Hematopoietic multipotent progenitor cell treated with erythropoietin and hydrocortisone succinate and interleukin-3 and kit ligand, for 15 days (in vitro differentiated cells): ENCODE measurements at regions not wholly inside any gene's neighbourhood (a gene's known extent, or its start where the extent isn't known, plus 50 kb on each side); places are given as distances from the start of the nearest gene placed in this dataset.

Experiments used
- DNase-seq: peaks from one replicate; pipeline ENCODE4 v3.0.0-alpha.2; 2015; ENCODE audit warnings: low spot score

GRCh38 chr2:30371028-30371689 lies 75.9 kb upstream of the LCLAT1 start:
- no peak for DNase-seq

- DNase-seq = no peak
Observed at GRCh38 chr2:30371772-30372373, 75.2 kb upstream of the LCLAT1 start.

GRCh38 chr2:30372826-30373225 lies 74.2 kb upstream of the LCLAT1 start:
- DNase-seq = no peak

GRCh38 chr2:30373881-30374302 lies 73.2 kb upstream of the LCLAT1 start:
- DNase-seq = no peak

- DNase-seq = no peak
Observed at GRCh38 chr2:30374380-30374779, 72.7 kb upstream of the LCLAT1 start.

- DNase-seq = no peak
Observed at GRCh38 chr2:30375915-30376314, 71.1 kb upstream of the LCLAT1 start.

- DNase-seq = no peak
Observed at GRCh38 chr2:30379481-30379880, 67.6 kb upstream of the LCLAT1 start.

GRCh38 chr2:30380824-30381223 lies 66.2 kb upstream of the LCLAT1 start:
- DNase-seq = no peak

- no peak for DNase-seq
Observed at GRCh38 chr2:30382162-30382783, 64.8 kb upstream of the LCLAT1 start.

GRCh38 chr2:30382995-30383394 lies 64.1 kb upstream of the LCLAT1 start:
- no peak for DNase-seq

- DNase-seq = no peak
Observed at GRCh38 chr2:30385327-30385726, 61.7 kb upstream of the LCLAT1 start.

- DNase-seq = no peak
Observed at GRCh38 chr2:30392097-30392496, 54.9 kb upstream of the LCLAT1 start.

- DNase-seq = no peak
Observed at GRCh38 chr2:30393510-30393909, 53.5 kb upstream of the LCLAT1 start.

GRCh38 chr2:30394096-30394495 lies 53.0 kb upstream of the LCLAT1 start:
- no peak for DNase-seq

GRCh38 chr2:30396436-30397232 lies 50.4 kb upstream of the LCLAT1 start:
- DNase-seq = no peak
